Smooth muscle cell (in vitro differentiated cells): ENCODE measurements at regions not wholly inside any gene's neighbourhood (a gene's known extent, or its start where the extent isn't known, plus 50 kb on each side); places are given as distances from the start of the nearest gene placed in this dataset.

Experiments
- DNase-seq: peaks from one replicate; lab custom pipeline; 2025; ENCODE audit not compliant: unreplicated experiment; lab: John Stamatoyannopoulos, UW
- H2AFZ ChIP-seq: fragments of 200-600 bp; sonication (generic); 2 replicates; pipeline ENCODE4 v1.6.0; 2016; ENCODE audit warnings: antibody characterized with exemption, low read depth, mild to moderate bottlenecking
- H3F3A ChIP-seq: fragments of 200-600 bp; sonication (generic); 2 replicates; pipeline ENCODE4 v1.6.0; 2017; ENCODE audit warnings: antibody characterized with exemption, low read depth
- H3K27ac ChIP-seq: fragments of 200-600 bp; sonication (generic); 2 replicates; pipeline ENCODE4 v1.5.1; 2016; ENCODE audit warnings: low read depth, mild to moderate bottlenecking
- H3K27me3 ChIP-seq: fragments of 200-600 bp; sonication (generic); 2 replicates; pipeline ENCODE4 v1.6.1; 2016; ENCODE audit warnings: low read depth, mild to moderate bottlenecking
- H3K36me3 ChIP-seq: fragments of 200-600 bp; sonication (generic); 2 replicates; pipeline ENCODE4 v1.5.1; 2016; ENCODE audit warnings: low read depth
- H3K4me1 ChIP-seq: fragments of 200-600 bp; sonication (generic); 2 replicates; pipeline ENCODE4 v1.5.1; 2016; ENCODE audit warnings: low read depth
- H3K4me2 ChIP-seq: fragments of 200-600 bp; sonication (generic); 2 replicates; pipeline ENCODE4 v1.6.0; 2016; ENCODE audit warnings: mild to moderate bottlenecking
- H3K4me3 ChIP-seq: fragments of 200-600 bp; sonication (generic); 2 replicates; pipeline ENCODE4 v1.5.1; 2016; ENCODE audit warnings: mild to moderate bottlenecking
- H3K79me2 ChIP-seq: fragments of 200-600 bp; sonication (generic); 2 replicates; pipeline ENCODE4 v1.6.0; 2016; ENCODE audit warnings: low read depth, mild to moderate bottlenecking
- H3K9ac ChIP-seq: fragments of 200-600 bp; sonication (generic); 2 replicates; pipeline ENCODE4 v1.6.0; 2016; ENCODE audit warnings: low read depth
- H3K9me3 ChIP-seq: fragments of 200-600 bp; sonication (generic); replicated peaks from 2 replicates; pipeline ENCODE4 v1.5.1; 2016; ENCODE audit warnings: low read depth
- H4K20me1 ChIP-seq: fragments of 200-600 bp; sonication (generic); 2 replicates; pipeline ENCODE4 v1.6.0; 2016; ENCODE audit warnings: low read depth
- CTCF ChIP-seq: fragments of 200-600 bp; sonication (generic); IDR thresholded peaks from 2 replicates; pipeline ENCODE4 v1.5.1; 2017; ENCODE audit warnings: borderline replicate concordance, mild to moderate bottlenecking, antibody characterized with exemption; ENCODE audit not compliant: insufficient read depth, poor library complexity, severe bottlenecking
- WGBS: methylation state at CpG from one replicate; pipeline ENCODE4 v1.1.7; 2016; ENCODE audit warnings: low lambda C conversion rate; 5-methylcytosine and 5-hydroxymethylcytosine counted together

GRCh38 chr13:40261947-40262346, 404.5 kb downstream of the FOXO1 start:
- H3K36me3 ChIP-seq = no peaks in the 10 kb centered on the region
- H3K9ac ChIP-seq = no peak overlapping the region
- no peaks in the 10 kb centered on the region for H4K20me1 ChIP-seq
- H3K4me1 ChIP-seq = no peaks in the 10 kb centered on the region
- no peaks in the 10 kb centered on the region for H3F3A ChIP-seq
- no peaks in the 10 kb centered on the region for H3K79me2 ChIP-seq
- no peak overlapping the region for H3K27ac ChIP-seq
- no peaks in the 10 kb centered on the region for H3K27me3 ChIP-seq
- H2AFZ ChIP-seq = no peak overlapping the region
- H3K9me3 ChIP-seq = no peaks in the 10 kb centered on the region
- no peak overlapping the region for H3K4me2 ChIP-seq
- TF ChIP-seq CTCF = no peak
- DNase-seq = no peak
- WGBS = 95% methylated on average over 2 of the region's 2 CpGs
- H3K4me3 ChIP-seq = no peak overlapping the region

- H3K36me3 ChIP-seq = no peaks in the 10 kb centered on the region
- H3K9ac ChIP-seq = no peak overlapping the region
- DNase-seq = no peak
- no peaks in the 10 kb centered on the region for H3K4me1 ChIP-seq
- H3K4me2 ChIP-seq = no peak overlapping the region
- H3K4me3 ChIP-seq = no peak overlapping the region
- no peak overlapping the region for H2AFZ ChIP-seq
- H3K27ac ChIP-seq = no peak overlapping the region
- no peaks in the 10 kb centered on the region for H3K79me2 ChIP-seq
- no peaks in the 10 kb centered on the region for H3K27me3 ChIP-seq
- no peaks in the 10 kb centered on the region for H3F3A ChIP-seq
- 73% methylated on average over 2 of the region's 2 CpGs for WGBS
- TF ChIP-seq CTCF = no peak
- H4K20me1 ChIP-seq = no peaks in the 10 kb centered on the region
- no peaks in the 10 kb centered on the region for H3K9me3 ChIP-seq
Measured at GRCh38 chr13:40269086-40269485, 397.4 kb downstream of the FOXO1 start.

- whole genome bisulfite sequencing = 93% methylated on average over 1 of the region's 1 CpG
- no peaks in the 10 kb centered on the region for H3K27me3 ChIP-seq
- no peak overlapping the region for H3K27ac ChIP-seq
Measured at GRCh38 chr13:40270726-40271125, 395.7 kb downstream of the FOXO1 start.

More at GRCh38 chr13:40270726-40271125, 395.7 kb downstream of the FOXO1 start:
- Histone ChIP-seq H3K9me3 (no peaks in the 10 kb centered on the region), H3K9ac (no peak overlapping the region), H3K4me3 (no peak overlapping the region), H3K4me2 (no peak overlapping the region), H3F3A (no peaks in the 10 kb centered on the region), H3K4me1 (no peaks in the 10 kb centered on the region), H2AFZ (no peak overlapping the region), H3K36me3 (no peaks in the 10 kb centered on the region), H4K20me1 (no peaks in the 10 kb centered on the region), H3K79me2 (no peaks in the 10 kb centered on the region)
- TF ChIP-seq CTCF = no peak
- no peak for DNase-seq
